ENCODE measurements at regions not wholly inside any gene's neighbourhood (a gene's known extent, or its start where the extent isn't known, plus 50 kb on each side); places are given as distances from the start of the nearest gene placed in this dataset.

GRCh38 chr10:128992770-128993169 lies 474.3 kb upstream of the MGMT start:
- no peak for DNase-seq

- no peak for DNase-seq
Measured at GRCh38 chr10:128993443-128993842, 473.6 kb upstream of the MGMT start.

GRCh38 chr10:128993911-128994538 lies 473.0 kb upstream of the MGMT start:
- DNase-seq = no peak

- DNase-seq = no peak
Measured at GRCh38 chr10:128994598-128995143, 472.4 kb upstream of the MGMT start.

GRCh38 chr10:128995676-128996075 lies 471.4 kb upstream of the MGMT start:
- no peak for DNase-seq

- no peak for DNase-seq
Measured at GRCh38 chr10:128996092-128996491, 470.9 kb upstream of the MGMT start.

- DNase-seq = no peak
Measured at GRCh38 chr10:128998101-128998805, 468.8 kb upstream of the MGMT start.

GRCh38 chr10:129004398-129004797 lies 462.6 kb upstream of the MGMT start:
- no peak for DNase-seq

- no peak for DNase-seq
Measured at GRCh38 chr10:129005080-129005479, 462.0 kb upstream of the MGMT start.

GRCh38 chr10:129005804-129006203 lies 461.2 kb upstream of the MGMT start:
- DNase-seq = no peak

GRCh38 chr10:129018511-129018910 lies 448.5 kb upstream of the MGMT start:
- no peak for DNase-seq

GRCh38 chr10:129020651-129021330 lies 446.2 kb upstream of the MGMT start:
- no peak for DNase-seq

GRCh38 chr10:129021594-129022304 lies 445.3 kb upstream of the MGMT start:
- no peak for DNase-seq

GRCh38 chr10:129023082-129023481 lies 444.0 kb upstream of the MGMT start:
- DNase-seq = no peak

- DNase-seq = no peak
Measured at GRCh38 chr10:129024046-129024445, 443.0 kb upstream of the MGMT start.

GRCh38 chr10:129025787-129026186 lies 441.3 kb upstream of the MGMT start:
- DNase-seq = no peak

- no peak for DNase-seq
Measured at GRCh38 chr10:129027906-129028305, 439.1 kb upstream of the MGMT start.

- DNase-seq = no peak
Measured at GRCh38 chr10:129028451-129028850, 438.6 kb upstream of the MGMT start.

- DNase-seq = no peak
Measured at GRCh38 chr10:129029051-129029450, 438.0 kb upstream of the MGMT start.

- DNase-seq = no peak
Measured at GRCh38 chr10:129029851-129030602, 437.0 kb upstream of the MGMT start.

GRCh38 chr10:129030603-129030895 lies 436.5 kb upstream of the MGMT start:
- no peak for DNase-seq

- DNase-seq = peak; percentile 14 to 36
Measured at GRCh38 chr10:129030996-129031843, 435.8 kb upstream of the MGMT start.
